GM23248 (cell line): ENCODE measurements at regions not wholly inside any gene's neighbourhood (a gene's known extent, or its start where the extent isn't known, plus 50 kb on each side); places are given as distances from the start of the nearest gene placed in this dataset.

Experiments
- DNase-seq: peaks from one replicate; pipeline ENCODE4 v3.0.0-alpha.2; 2015
- H2AFZ ChIP-seq: fragments of 200-600 bp; sonication (generic); 2 replicates; pipeline ENCODE4 v1.6.1; 2016; ENCODE audit warnings: antibody characterized with exemption
- H3F3A ChIP-seq: fragments of 200-600 bp; sonication (generic); 2 replicates; pipeline ENCODE4 v1.6.1; 2016; ENCODE audit warnings: mild to moderate bottlenecking, antibody characterized with exemption, mixed run types; ENCODE audit not compliant: insufficient read depth
- H3K27ac ChIP-seq: fragments of 200-600 bp; sonication (generic); 2 replicates; pipeline ENCODE4 v1.5.1; 2016; ENCODE audit warnings: mild to moderate bottlenecking
- H3K27me3 ChIP-seq: fragments of 200-600 bp; sonication (generic); replicated peaks from 2 replicates; pipeline ENCODE4 v1.6.1; 2016; ENCODE audit warnings: mild to moderate bottlenecking; ENCODE audit not compliant: insufficient read depth
- H3K36me3 ChIP-seq: fragments of 200-600 bp; sonication (generic); 2 replicates; pipeline ENCODE4 v1.6.1; 2016; ENCODE audit warnings: low read depth, mild to moderate bottlenecking
- H3K4me1 ChIP-seq: fragments of 200-600 bp; sonication (generic); 2 replicates; pipeline ENCODE4 v1.6.1; 2016; ENCODE audit warnings: mild to moderate bottlenecking; ENCODE audit not compliant: insufficient read depth
- H3K4me2 ChIP-seq: fragments of 200-600 bp; sonication (generic); one replicate; pipeline ENCODE4 v1.6.1; 2016; ENCODE audit warnings: mild to moderate bottlenecking; ENCODE audit not compliant: unreplicated experiment
- H3K4me3 ChIP-seq: fragments of 200-600 bp; sonication (generic); 2 replicates; pipeline ENCODE4 v1.5.1; 2016; ENCODE audit warnings: mild to moderate bottlenecking
- H3K79me2 ChIP-seq: fragments of 200-600 bp; sonication (generic); 2 replicates; pipeline ENCODE4 v1.6.1; 2016; ENCODE audit warnings: mild to moderate bottlenecking; ENCODE audit not compliant: insufficient read depth
- H3K9ac ChIP-seq: fragments of 200-600 bp; sonication (generic); 2 replicates; pipeline ENCODE4 v1.6.1; 2016; ENCODE audit warnings: mild to moderate bottlenecking
- H3K9me2 ChIP-seq: fragments of 200-600 bp; sonication (generic); 2 replicates; pipeline ENCODE4 v1.6.1; 2016; ENCODE audit warnings: mixed run types, mild to moderate bottlenecking, moderate library complexity; ENCODE audit not compliant: insufficient read depth
- H3K9me3 ChIP-seq: fragments of 200-600 bp; sonication (generic); one replicate; pipeline ENCODE4 v1.6.1; 2017; ENCODE audit warnings: low read depth
- H4K20me1 ChIP-seq: fragments of 200-600 bp; sonication (generic); 2 replicates; pipeline ENCODE4 v1.6.0; 2016; ENCODE audit not compliant: insufficient read depth
- EZH2 ChIP-seq: fragments of 200-600 bp; sonication (generic); IDR thresholded peaks from 2 replicates; pipeline ENCODE4 v1.6.1; 2018; ENCODE audit warnings: antibody characterized with exemption, mild to moderate bottlenecking; ENCODE audit not compliant: insufficient read depth, poor library complexity, severe bottlenecking
- EZH2phosphoT487 ChIP-seq: fragments of 200-600 bp; sonication (generic); IDR thresholded peaks from 2 replicates; pipeline ENCODE4 v1.6.1; 2018; ENCODE audit warnings: antibody characterized with exemption, moderate library complexity, mild to moderate bottlenecking, low read depth; ENCODE audit not compliant: insufficient read depth
- WGBS, 2 experiments: methylation state at CpG; one replicate each; pipeline ENCODE4 v1.1.6; 2015 to 2017; ENCODE audit warnings: low lambda C conversion rate in 2 of 2, low coverage in 1 of 2; ENCODE audit errors: missing lambda C conversion rate in 2 of 2; 5-methylcytosine and 5-hydroxymethylcytosine counted together
- in situ Hi-C: fragments of 300-500 bp; cut with MboI; formaldehyde crosslinking; loops from 2 replicates; pipeline ENCODE4 v1.15.0; 2020

DNA sequence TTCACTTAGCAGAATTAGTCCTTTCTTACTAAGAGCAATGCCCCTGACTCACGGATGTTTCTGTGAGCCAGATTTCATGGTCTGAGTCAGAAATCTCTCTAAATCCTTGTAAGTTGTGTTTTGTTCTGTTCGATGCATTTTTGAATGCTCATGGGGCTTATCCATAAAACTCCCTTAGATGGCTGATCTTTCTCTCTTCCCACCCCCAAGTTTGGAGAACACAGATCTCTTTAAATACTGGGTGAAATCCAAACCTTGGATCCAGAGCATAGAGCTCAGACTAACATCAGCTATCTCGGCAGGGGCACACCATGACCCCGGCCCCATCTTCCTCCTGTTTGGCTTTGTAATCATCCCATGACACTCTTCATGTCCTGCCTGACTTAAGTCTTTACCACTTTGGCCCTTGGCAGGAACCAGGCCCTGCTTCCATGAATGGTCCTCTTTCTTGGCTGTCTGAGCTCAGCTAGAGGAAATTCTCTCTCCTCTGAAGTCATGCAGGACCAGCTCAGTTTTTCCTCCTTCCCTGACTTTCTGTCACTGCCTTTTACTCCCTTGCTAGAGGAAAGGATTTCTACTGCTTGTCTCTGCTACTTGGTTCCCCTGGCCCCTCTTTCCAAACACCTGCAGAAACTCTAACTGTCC, 120.4 kb upstream of the RAB11FIP2 start:
- DNase-seq: peak; percentile 81
- Histone ChIP-seq H4K20me1 (no peaks in the 10 kb centered on the region), H3K4me1 (peaks cover 16% of the 10 kb centered on the region), H3K4me3 (0 out of 2 replicates have a peak overlapping the region, but pooled peaks have one; percentile 7), H3K79me2 (no peaks in the 10 kb centered on the region), H3K9me3 (no peaks in the 10 kb centered on the region), H2AFZ (peak overlapping the region; percentile 42), H3K27ac (peak overlapping the region; percentile 43), H3K27me3 (no peaks in the 10 kb centered on the region), H3K4me2 (peak overlapping the region; percentile 66), H3F3A (peaks cover 11% of the 10 kb centered on the region), H3K36me3 (no peaks in the 10 kb centered on the region), H3K9me2 (no peaks in the 10 kb centered on the region), H3K9ac (peak overlapping the region; percentile 12; the same call in 1 of the 2 replicates)
- TF ChIP-seq EZH2phosphoT487 (no peak), EZH2 (no peak)
- in situ Hi-C loops: no loop called here
- 15 to 25% methylated on average over 4 of the region's 4 CpGs for WGBS, 2 experiments

DNA sequence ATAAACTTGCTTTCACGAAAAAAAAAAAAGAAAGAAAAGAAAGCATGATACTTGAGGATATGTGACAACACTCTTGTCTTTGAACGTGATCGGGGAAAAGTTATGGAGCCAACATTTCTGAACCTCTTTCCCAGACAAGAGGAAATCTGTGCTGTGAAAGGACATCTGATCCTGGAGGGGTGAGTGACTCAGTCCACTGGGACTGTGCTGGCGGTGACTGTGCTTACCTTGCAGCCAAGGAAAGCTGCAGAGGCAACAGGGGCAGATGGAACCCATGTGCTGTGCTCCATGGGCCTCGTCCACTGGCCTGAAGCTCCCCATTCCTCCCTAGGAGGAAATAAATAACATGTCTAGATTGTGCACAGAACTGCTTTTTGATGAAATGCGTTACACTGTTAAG, 116.5 kb upstream of the RAB11FIP2 start:
- Histone ChIP-seq H3K27me3 (no peaks in the 10 kb centered on the region), H3F3A (peaks cover 11% of the 10 kb centered on the region), H3K9me2 (no peaks in the 10 kb centered on the region), H3K4me1 (peaks cover 16% of the 10 kb centered on the region), H4K20me1 (no peaks in the 10 kb centered on the region), H3K4me2 (no peak overlapping the region), H3K36me3 (no peaks in the 10 kb centered on the region), H3K9me3 (no peaks in the 10 kb centered on the region), H3K9ac (no peak overlapping the region), H3K27ac (no peak overlapping the region), H3K4me3 (no peak overlapping the region), H3K79me2 (no peaks in the 10 kb centered on the region), H2AFZ (no peak overlapping the region)
- peak; percentile 56 for DNase-seq
- in situ Hi-C loops: no loop called here
- 33 to 40% methylated on average over 6 of the region's 6 CpGs for WGBS, 2 experiments
- TF ChIP-seq EZH2 (no peak), EZH2phosphoT487 (no peak)

DNA sequence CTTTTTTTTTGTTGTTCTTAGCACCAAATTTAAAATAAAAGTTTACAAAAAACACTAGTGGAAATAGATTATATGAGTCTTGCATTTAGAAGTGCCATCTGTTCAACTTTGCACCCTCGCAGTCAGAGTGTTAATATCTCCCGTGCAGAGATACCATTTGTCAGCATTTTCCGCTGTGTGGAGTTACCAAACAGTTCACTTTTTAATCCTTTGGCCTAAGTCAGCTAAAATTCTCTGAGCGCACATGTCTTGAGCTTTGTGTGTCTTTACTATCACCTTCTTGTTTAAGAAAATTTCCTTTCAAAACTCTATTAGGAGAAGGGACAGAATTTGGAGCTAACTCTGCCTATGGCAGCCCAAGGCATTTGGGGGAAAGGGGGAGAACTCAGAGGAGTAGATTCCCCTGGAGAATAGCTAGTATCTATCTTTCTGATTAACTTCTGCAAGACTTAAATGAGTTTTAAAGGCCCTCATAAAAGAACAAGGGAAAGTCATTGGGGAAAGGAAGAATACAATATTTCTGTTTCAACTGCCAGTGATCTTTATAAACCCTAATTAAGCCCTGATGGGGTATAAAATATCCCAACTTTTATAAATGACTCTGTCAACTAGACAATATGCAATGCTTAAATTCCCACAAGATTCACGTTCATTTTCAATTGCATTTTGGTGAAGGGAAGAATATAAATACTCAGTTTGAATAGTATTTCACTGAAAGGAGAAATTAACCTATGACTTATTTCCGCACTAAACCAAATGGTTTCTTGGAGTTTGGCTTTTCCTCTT, 114.9 kb upstream of the RAB11FIP2 start:
- Histone ChIP-seq H3K4me1 (peaks cover 2% of the 10 kb centered on the region; the same call in 1 of the 2 replicates), H3K4me2 (no peak overlapping the region), H3K27me3 (no peaks in the 10 kb centered on the region), H3F3A (no peaks in the 10 kb centered on the region), H3K36me3 (no peaks in the 10 kb centered on the region), H3K9me2 (no peaks in the 10 kb centered on the region), H2AFZ (no peak overlapping the region), H3K27ac (no peak overlapping the region), H3K4me3 (no peak overlapping the region), H3K9ac (no peak overlapping the region), H4K20me1 (no peaks in the 10 kb centered on the region), H3K79me2 (no peaks in the 10 kb centered on the region), H3K9me3 (no peaks in the 10 kb centered on the region)
- in situ Hi-C loops: no loop called here
- no peak for DNase-seq
- WGBS, 2 experiments: 47 to 50% methylated on average over 6 of the region's 6 CpGs
- TF ChIP-seq EZH2phosphoT487: no peak
- no peak for TF ChIP-seq EZH2

DNA sequence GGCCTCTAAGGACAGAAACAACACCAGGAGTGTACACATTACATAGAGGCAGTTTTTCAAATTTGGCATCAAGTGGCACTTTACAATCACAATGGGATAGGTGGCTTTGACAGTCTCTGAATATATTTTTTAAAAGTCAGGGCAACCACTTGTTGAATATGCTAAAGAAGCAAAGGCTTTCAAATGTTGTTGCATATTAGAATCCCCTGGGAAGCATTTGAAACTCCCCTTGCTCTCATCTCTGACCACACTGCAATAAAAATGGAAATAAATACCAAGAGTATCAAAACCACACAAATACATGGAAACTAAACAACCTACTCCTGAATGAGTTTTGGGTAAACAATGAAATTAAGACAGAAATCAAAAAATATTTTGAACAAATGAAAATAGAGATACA, 106.5 kb upstream of the RAB11FIP2 start:
- Histone ChIP-seq H3K4me1 (no peaks in the 10 kb centered on the region), H2AFZ (no peak overlapping the region), H3K4me3 (no peak overlapping the region), H3K9ac (no peak overlapping the region), H3F3A (no peaks in the 10 kb centered on the region), H4K20me1 (no peaks in the 10 kb centered on the region), H3K79me2 (no peaks in the 10 kb centered on the region), H3K4me2 (no peak overlapping the region), H3K27ac (no peak overlapping the region), H3K27me3 (no peaks in the 10 kb centered on the region), H3K9me3 (no peaks in the 10 kb centered on the region), H3K9me2 (no peaks in the 10 kb centered on the region), H3K36me3 (no peaks in the 10 kb centered on the region)
- in situ Hi-C loops: no loop called here
- TF ChIP-seq EZH2 (no peak), EZH2phosphoT487 (no peak)
- DNase-seq: no peak
